HG02642 (cell line): ENCODE measurements at regions not wholly inside any gene's neighbourhood (a gene's known extent, or its start where the extent isn't known, plus 50 kb on each side); places are given as distances from the start of the nearest gene placed in this dataset.
"Not testable (repeated sequence)": the region's sequence is repeated elsewhere in the genome, so short reads cannot be mapped to it uniquely, and the experiment has no call there.

ENCODE experiments used
- ATAC-seq: cut with Tn5 transposase; IDR thresholded peaks from one replicate; pipeline ENCODE4 v1.9.1; 2021; ENCODE audit warnings: mild to moderate bottlenecking; ENCODE audit not compliant: unreplicated experiment, poor library complexity

GRCh38 chr3:20680990-20681628 is 495.1 kb upstream of the SGO1 start:
- ATAC-seq, result no peak

- no peak for ATAC-seq
Measured at GRCh38 chr3:20673866-20674265, 487.9 kb upstream of the SGO1 start.

GRCh38 chr3:20669675-20670074 is 483.7 kb upstream of the SGO1 start:
- no peak for ATAC-seq

GRCh38 chr3:20669184-20669583 is 483.2 kb upstream of the SGO1 start:
- ATAC-seq, result no peak

- no peak for ATAC-seq
Measured at GRCh38 chr3:20668411-20668810, 482.4 kb upstream of the SGO1 start.

- no peak for ATAC-seq
Measured at GRCh38 chr3:20666091-20666490, 480.1 kb upstream of the SGO1 start.

- ATAC-seq, result no peak
Measured at GRCh38 chr3:20658491-20658890, 472.5 kb upstream of the SGO1 start.

GRCh38 chr3:20657560-20657959 is 471.6 kb upstream of the SGO1 start:
- no peak for ATAC-seq

GRCh38 chr3:20652231-20652986 is 466.4 kb upstream of the SGO1 start:
- ATAC-seq, result no peak

GRCh38 chr3:20648921-20649381 is 462.9 kb upstream of the SGO1 start:
- ATAC-seq, result no peak

- no peak for ATAC-seq
Measured at GRCh38 chr3:20648294-20648693, 462.3 kb upstream of the SGO1 start.

- no peak for ATAC-seq
Measured at GRCh38 chr3:20646425-20646824, 460.4 kb upstream of the SGO1 start.

- no peak for ATAC-seq
Measured at GRCh38 chr3:20645340-20645739, 459.3 kb upstream of the SGO1 start.

- no peak for ATAC-seq
Measured at GRCh38 chr3:20637729-20638128, 451.7 kb upstream of the SGO1 start.

- ATAC-seq, result no peak
Measured at GRCh38 chr3:20622304-20622703, 436.3 kb upstream of the SGO1 start.

- ATAC-seq, result not testable (repeated sequence)
Measured at GRCh38 chr3:20618621-20619020, 432.6 kb upstream of the SGO1 start.

GRCh38 chr3:20618181-20618580 is 432.2 kb upstream of the SGO1 start:
- not testable (repeated sequence) for ATAC-seq

GRCh38 chr3:20615982-20616381 is 430.0 kb upstream of the SGO1 start:
- not testable (repeated sequence) for ATAC-seq

GRCh38 chr3:20608054-20608738 is 422.2 kb upstream of the SGO1 start:
- no peak for ATAC-seq

- no peak for ATAC-seq
Measured at GRCh38 chr3:20604659-20605058, 418.7 kb upstream of the SGO1 start.

- no peak for ATAC-seq
Measured at GRCh38 chr3:20589275-20589674, 403.3 kb upstream of the SGO1 start.
